Activated CD8-positive, alpha-beta memory T cell treated with anti-CD3 and anti-CD28 coated beads for 4 hours (primary cell): ENCODE measurements at regions not wholly inside any gene's neighbourhood (a gene's known extent, or its start where the extent isn't known, plus 50 kb on each side); places are given as distances from the start of the nearest gene placed in this dataset.

ENCODE experiments used
- DNase-seq, 2 donors: peaks; one replicate each; pipeline ENCODE4 v3.0.0-alpha.2; 2020; ENCODE audit warnings: low read depth in 2 of 2

- no peak for DNase-seq
Observed at GRCh38 chr18:2380101-2380500, 191.2 kb downstream of the METTL4 start.

- DNase-seq = no peak
Observed at GRCh38 chr18:2381539-2381938, 189.8 kb downstream of the METTL4 start.

GRCh38 chr18:2387588-2387987 is 183.7 kb downstream of the METTL4 start:
- DNase-seq = no peak

GRCh38 chr18:2390158-2390557 is 181.1 kb downstream of the METTL4 start:
- no peak for DNase-seq

GRCh38 chr18:2391470-2391869 is 179.8 kb downstream of the METTL4 start:
- DNase-seq = no peak

GRCh38 chr18:2392446-2392845 is 178.9 kb downstream of the METTL4 start:
- DNase-seq = no peak

GRCh38 chr18:2394684-2395083 is 176.6 kb downstream of the METTL4 start:
- DNase-seq = no peak

- no peak for DNase-seq
Observed at GRCh38 chr18:2395427-2396161, 175.7 kb downstream of the METTL4 start.

- DNase-seq = no peak
Observed at GRCh38 chr18:2396162-2396505, 175.2 kb downstream of the METTL4 start.

GRCh38 chr18:2400701-2401196 is 170.6 kb downstream of the METTL4 start:
- DNase-seq = no peak

GRCh38 chr18:2402084-2402483 is 169.2 kb downstream of the METTL4 start:
- DNase-seq = no peak

GRCh38 chr18:2406544-2406943 is 164.8 kb downstream of the METTL4 start:
- DNase-seq = no peak

GRCh38 chr18:2407961-2408360 is 163.3 kb downstream of the METTL4 start:
- no peak for DNase-seq

GRCh38 chr18:2409906-2410305 is 161.4 kb downstream of the METTL4 start:
- no peak for DNase-seq

GRCh38 chr18:2410688-2411087 is 160.6 kb downstream of the METTL4 start:
- DNase-seq = no peak

- no peak for DNase-seq
Observed at GRCh38 chr18:2411381-2411960, 159.8 kb downstream of the METTL4 start.

GRCh38 chr18:2412281-2412680 is 159.0 kb downstream of the METTL4 start:
- no peak for DNase-seq

- DNase-seq = no peak
Observed at GRCh38 chr18:2412996-2413751, 158.1 kb downstream of the METTL4 start.

- no peak for DNase-seq
Observed at GRCh38 chr18:2414235-2414634, 157.1 kb downstream of the METTL4 start.

GRCh38 chr18:2415656-2416055 is 155.6 kb downstream of the METTL4 start:
- no peak for DNase-seq

- DNase-seq = no peak
Observed at GRCh38 chr18:2417861-2418610, 153.3 kb downstream of the METTL4 start.

GRCh38 chr18:2420367-2420766 is 150.9 kb downstream of the METTL4 start:
- no peak for DNase-seq
